ENCODE measurements at regions not wholly inside any gene's neighbourhood (a gene's known extent, or its start where the extent isn't known, plus 50 kb on each side); places are given as distances from the start of the nearest gene placed in this dataset.
A peak's percentile ranks its signal among the peaks of the same experiment; 100 is the strongest.

DNA sequence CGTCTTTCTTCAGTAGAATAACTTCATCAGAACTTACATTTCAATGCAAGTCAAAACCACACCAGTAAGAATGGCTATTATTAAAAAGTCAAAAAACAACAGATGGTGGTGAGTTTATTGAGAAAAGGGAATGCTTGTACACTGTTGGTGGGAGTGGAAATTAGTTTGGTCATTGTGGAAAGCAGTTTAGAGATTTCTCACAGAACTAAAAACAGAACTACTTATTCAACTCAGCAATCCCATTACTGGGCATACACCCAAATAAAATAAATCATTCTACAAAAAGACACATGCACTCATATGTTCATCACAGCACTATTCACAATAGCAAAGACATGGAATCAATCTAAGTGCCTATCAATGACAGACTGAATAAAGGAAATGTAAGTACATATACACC, 231.2 kb downstream of the NHLRC3 start:
- Histone ChIP-seq H3K27ac (ENCODE audit: low read depth, low read length) (no peak overlapping the region), H3K9ac (ENCODE audit: extremely low read depth, low read length, poor library complexity, severe bottlenecking) (no peak overlapping the region), H3K36me3 (ENCODE audit: control insufficient read depth, insufficient read depth, low read length) (no peaks in the 10 kb centered on the region), H3K9me3 (ENCODE audit: control insufficient read depth, low read length) (peaks cover 8% of the 10 kb centered on the region), H3K4me1 (ENCODE audit: control insufficient read depth, insufficient read depth, low read length) (no peaks in the 10 kb centered on the region), H3K27me3 (ENCODE audit: control insufficient read depth, insufficient read depth, low read length, poor library complexity, severe bottlenecking) (no peaks in the 10 kb centered on the region), H3K4me3 (ENCODE audit: low read length) (no peak overlapping the region)
- Mint-ChIP-seq H3K4me3 (no peak overlapping the region), H3K36me3 (ENCODE audit: low read depth) (no peaks in the 10 kb centered on the region), H3K27me3 (ENCODE audit: insufficient read depth) (peaks cover 28% of the 10 kb centered on the region), H3K27ac (no peak overlapping the region), H3K9me3 (peaks cover 6% of the 10 kb centered on the region), H3K4me1 (peaks cover 4% of the 10 kb centered on the region)
- DNase-seq: no peak
- TF ChIP-seq, protein P1, sequence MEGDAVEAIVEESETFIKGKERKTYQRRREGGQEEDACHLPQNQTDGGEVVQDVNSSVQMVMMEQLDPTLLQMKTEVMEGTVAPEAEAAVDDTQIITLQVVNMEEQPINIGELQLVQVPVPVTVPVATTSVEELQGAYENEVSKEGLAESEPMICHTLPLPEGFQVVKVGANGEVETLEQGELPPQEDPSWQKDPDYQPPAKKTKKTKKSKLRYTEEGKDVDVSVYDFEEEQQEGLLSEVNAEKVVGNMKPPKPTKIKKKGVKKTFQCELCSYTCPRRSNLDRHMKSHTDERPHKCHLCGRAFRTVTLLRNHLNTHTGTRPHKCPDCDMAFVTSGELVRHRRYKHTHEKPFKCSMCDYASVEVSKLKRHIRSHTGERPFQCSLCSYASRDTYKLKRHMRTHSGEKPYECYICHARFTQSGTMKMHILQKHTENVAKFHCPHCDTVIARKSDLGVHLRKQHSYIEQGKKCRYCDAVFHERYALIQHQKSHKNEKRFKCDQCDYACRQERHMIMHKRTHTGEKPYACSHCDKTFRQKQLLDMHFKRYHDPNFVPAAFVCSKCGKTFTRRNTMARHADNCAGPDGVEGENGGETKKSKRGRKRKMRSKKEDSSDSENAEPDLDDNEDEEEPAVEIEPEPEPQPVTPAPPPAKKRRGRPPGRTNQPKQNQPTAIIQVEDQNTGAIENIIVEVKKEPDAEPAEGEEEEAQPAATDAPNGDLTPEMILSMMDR (conservative IDR thresholded peaks at IDR 0.05): no peak
- WGBS, 2 experiments (ENCODE audit: insufficient coverage in 1 of 2, insufficient read length in 1 of 2): 100% methylated on average over 1 of the region's 1 CpG; no CpG with 5 or more reads in 1 of the 2 experiments

DNA sequence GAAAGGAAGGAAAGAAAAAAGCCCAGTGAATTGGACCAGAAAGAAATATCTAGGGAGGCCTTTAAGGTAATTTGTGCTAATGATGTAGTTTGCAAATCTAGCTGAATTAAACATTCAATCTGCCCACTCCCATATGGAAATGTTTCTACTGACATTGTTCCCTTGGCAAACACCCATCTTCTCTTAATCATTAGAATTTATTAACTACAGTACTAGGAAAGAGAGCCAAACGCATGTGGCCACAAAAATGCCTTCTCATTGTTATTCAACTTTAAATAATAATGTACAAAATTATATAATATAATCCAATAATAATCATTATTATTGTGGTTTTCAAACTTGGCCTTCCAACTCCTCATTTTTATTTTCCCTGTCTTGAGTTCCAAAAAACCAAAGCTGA, 234.7 kb downstream of the NHLRC3 start:
- Histone ChIP-seq H3K9ac (ENCODE audit: extremely low read depth, low read length, poor library complexity, severe bottlenecking) (no peak overlapping the region), H3K36me3 (ENCODE audit: control insufficient read depth, insufficient read depth, low read length) (no peaks in the 10 kb centered on the region), H3K4me1 (ENCODE audit: control insufficient read depth, insufficient read depth, low read length) (no peaks in the 10 kb centered on the region), H3K9me3 (ENCODE audit: control insufficient read depth, low read length) (no peaks in the 10 kb centered on the region), H3K4me3 (ENCODE audit: low read length) (no peak overlapping the region), H3K27ac (ENCODE audit: low read depth, low read length) (no peak overlapping the region), H3K27me3 (ENCODE audit: control insufficient read depth, insufficient read depth, low read length, poor library complexity, severe bottlenecking) (no peaks in the 10 kb centered on the region)
- Mint-ChIP-seq H3K9me3 (no peaks in the 10 kb centered on the region), H3K36me3 (ENCODE audit: low read depth) (no peaks in the 10 kb centered on the region), H3K4me3 (no peak overlapping the region), H3K4me1 (peaks cover 4% of the 10 kb centered on the region), H3K27me3 (ENCODE audit: insufficient read depth) (peaks cover 43% of the 10 kb centered on the region), H3K27ac (no peak overlapping the region)
- no peak for DNase-seq
- WGBS, 2 experiments (ENCODE audit: insufficient coverage in 1 of 2, insufficient read length in 1 of 2): no CpG with 5 or more reads among the region's 1 CpG
- TF ChIP-seq, protein P1 (conservative IDR thresholded peaks at IDR 0.05): no peak

DNA sequence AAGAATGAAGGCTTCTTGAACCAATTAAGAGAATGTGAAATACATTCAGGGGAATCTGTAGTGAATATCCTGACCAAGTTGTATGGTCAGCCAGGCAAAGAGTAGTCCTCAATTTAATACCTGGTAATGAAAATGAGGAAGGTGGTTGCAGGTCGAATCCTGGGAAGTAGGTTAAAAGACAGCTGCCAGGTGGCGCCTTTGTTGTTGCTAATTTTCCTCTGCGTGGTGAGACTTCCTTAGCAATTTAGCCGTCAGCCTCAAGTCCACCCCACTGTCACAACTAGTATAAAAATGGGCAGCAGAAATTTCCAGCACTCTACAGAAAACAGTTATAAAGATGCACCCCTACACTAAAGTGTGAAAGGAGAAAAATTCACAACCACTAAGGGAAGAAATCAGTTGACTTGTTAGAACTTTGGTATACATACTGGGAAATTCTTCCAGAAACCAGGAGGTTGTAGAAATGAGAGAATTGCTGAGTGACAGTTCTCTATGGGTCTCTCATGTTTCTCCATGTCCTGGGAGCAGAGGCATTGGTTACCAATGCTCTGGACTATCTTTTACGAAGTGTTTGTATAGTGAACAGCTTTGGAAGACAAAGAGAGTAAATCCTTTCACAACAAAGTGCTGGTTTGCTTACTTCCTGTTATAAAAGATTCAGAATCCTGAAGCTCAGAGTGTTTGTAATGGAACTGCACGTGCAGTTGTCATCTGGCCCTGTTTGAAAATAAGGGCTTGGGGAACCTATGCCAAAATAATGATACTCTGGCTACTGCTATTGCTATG, 235.9 kb downstream of the NHLRC3 start:
- no peak overlapping the region for H3K27ac ChIP-seq (ENCODE audit: low read depth, low read length)
- TF ChIP-seq, protein P1 (conservative IDR thresholded peaks at IDR 0.05): peak; percentile 67
- H3K4me3 ChIP-seq (ENCODE audit: low read length): no peak overlapping the region
- Mint-ChIP-seq H3K4me1 (peaks cover 4% of the 10 kb centered on the region), H3K36me3 (ENCODE audit: low read depth) (no peaks in the 10 kb centered on the region), H3K9me3 (no peaks in the 10 kb centered on the region), H3K27me3 (ENCODE audit: insufficient read depth) (peaks cover 34% of the 10 kb centered on the region), H3K27ac (no peak overlapping the region), H3K4me3 (no peak overlapping the region)
- H3K36me3 ChIP-seq (ENCODE audit: control insufficient read depth, insufficient read depth, low read length): no peaks in the 10 kb centered on the region
- no peak overlapping the region for H3K9ac ChIP-seq (ENCODE audit: extremely low read depth, low read length, poor library complexity, severe bottlenecking)
- WGBS, 2 experiments (ENCODE audit: insufficient coverage in 1 of 2, insufficient read length in 1 of 2): 37 to 51% methylated on average over 5 to 6 of the region's 6 CpGs
- no peaks in the 10 kb centered on the region for H3K4me1 ChIP-seq (ENCODE audit: control insufficient read depth, insufficient read depth, low read length)
- peak; percentile 67 for DNase-seq
- no peaks in the 10 kb centered on the region for H3K27me3 ChIP-seq (ENCODE audit: control insufficient read depth, insufficient read depth, low read length, poor library complexity, severe bottlenecking)
- no peaks in the 10 kb centered on the region for H3K9me3 ChIP-seq (ENCODE audit: control insufficient read depth, low read length)
